ENCODE measurements at regions not wholly inside any gene's neighbourhood (a gene's known extent, or its start where the extent isn't known, plus 50 kb on each side); places are given as distances from the start of the nearest gene placed in this dataset.

- TF ChIP-seq CTCF (IDR thresholded peaks at IDR 0.05; ENCODE audit: extremely low read depth, missing control alignments), result no peak
- no peak for DNase-seq (ENCODE audit: low spot score)
Measured at GRCh38 chr5:74469234-74469994, 171.1 kb downstream of the ENC1 start.

- DNase-seq (ENCODE audit: low spot score), result no peak
- no peak for TF ChIP-seq CTCF (IDR thresholded peaks at IDR 0.05; ENCODE audit: extremely low read depth, missing control alignments)
Measured at GRCh38 chr5:74468421-74468820, 172.1 kb downstream of the ENC1 start.

GRCh38 chr5:74465724-74466123 is 174.8 kb downstream of the ENC1 start:
- DNase-seq (ENCODE audit: low spot score), result no peak
- no peak for TF ChIP-seq CTCF (IDR thresholded peaks at IDR 0.05; ENCODE audit: extremely low read depth, missing control alignments)

GRCh38 chr5:74464512-74465209 is 175.9 kb downstream of the ENC1 start:
- TF ChIP-seq CTCF (IDR thresholded peaks at IDR 0.05; ENCODE audit: extremely low read depth, missing control alignments), result no peak
- no peak for DNase-seq (ENCODE audit: low spot score)

DNA sequence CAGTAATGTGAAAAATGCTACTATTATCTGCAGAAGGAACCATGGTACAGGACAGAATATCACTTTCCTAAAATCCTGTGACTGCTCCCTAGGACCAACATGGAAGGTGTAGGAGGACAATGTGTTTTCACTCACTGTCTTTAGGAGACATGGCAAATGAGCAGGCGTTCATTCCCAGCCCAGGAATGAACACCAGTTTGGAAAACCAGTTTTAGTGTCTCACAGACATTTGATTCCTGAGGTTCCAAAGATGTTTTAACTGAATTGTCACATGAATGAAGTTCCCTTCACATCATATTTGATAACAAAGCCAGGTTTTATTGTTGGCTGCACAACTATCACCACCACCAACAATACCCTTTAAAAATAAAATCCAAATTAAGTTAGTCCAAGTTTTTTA is 178.2 kb downstream of the ENC1 start:
- DNase-seq (ENCODE audit: low spot score), result no peak
- TF ChIP-seq CTCF (IDR thresholded peaks at IDR 0.05; ENCODE audit: extremely low read depth, missing control alignments), result no peak

DNA sequence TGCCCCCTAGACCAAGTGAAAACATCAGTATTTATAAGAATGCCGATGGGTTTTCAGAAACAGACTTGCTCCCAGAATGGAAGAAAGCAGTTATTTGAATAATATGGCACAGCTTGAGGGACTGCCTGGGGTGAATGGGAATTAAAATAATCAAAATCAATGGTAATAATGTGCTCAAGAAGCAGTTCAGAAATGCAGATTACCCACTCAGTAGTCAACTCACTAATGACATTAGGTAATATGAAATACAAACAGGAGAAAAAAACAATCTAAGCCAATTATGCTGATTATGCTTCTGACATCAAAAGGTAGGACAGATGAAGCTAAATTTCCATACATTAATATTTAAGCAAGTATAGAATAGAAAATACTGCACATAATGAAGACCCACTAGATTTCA is 179.3 kb downstream of the ENC1 start:
- DNase-seq (ENCODE audit: low spot score), result no peak
- no peak for TF ChIP-seq CTCF (IDR thresholded peaks at IDR 0.05; ENCODE audit: extremely low read depth, missing control alignments)

GRCh38 chr5:74460694-74461093 is 179.8 kb downstream of the ENC1 start:
- TF ChIP-seq CTCF (IDR thresholded peaks at IDR 0.05; ENCODE audit: extremely low read depth, missing control alignments), result no peak
- no peak for DNase-seq (ENCODE audit: low spot score)

All from GM20000 (cell line).